ENCODE measurements at regions not wholly inside any gene's neighbourhood (a gene's known extent, or its start where the extent isn't known, plus 50 kb on each side); places are given as distances from the start of the nearest gene placed in this dataset.

- no peak for DNase-seq (ENCODE audit: low read depth)
Observed at GRCh38 chr2:105652014-105652796, 92.5 kb upstream of the NCK2 start.

DNA sequence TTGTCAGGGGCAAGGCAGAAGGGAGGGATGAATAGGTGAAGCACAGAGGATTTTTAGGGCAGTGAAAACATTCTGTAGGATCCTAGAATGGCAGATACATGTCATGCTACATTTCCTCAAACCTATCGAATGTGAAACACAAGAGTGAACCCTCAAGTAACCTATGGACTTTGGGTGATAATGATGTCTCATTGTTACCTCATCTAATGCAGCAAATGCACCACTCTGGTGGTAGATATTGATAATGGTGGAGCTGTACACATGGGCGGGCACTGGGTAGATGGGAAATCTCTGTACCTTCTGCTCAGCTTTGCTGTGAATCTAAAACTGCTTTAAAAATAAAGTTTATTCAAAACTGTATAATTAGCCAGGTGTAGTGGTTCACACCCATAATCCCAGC lies 95.2 kb upstream of the NCK2 start:
- DNase-seq (ENCODE audit: low read depth): no peak

DNA sequence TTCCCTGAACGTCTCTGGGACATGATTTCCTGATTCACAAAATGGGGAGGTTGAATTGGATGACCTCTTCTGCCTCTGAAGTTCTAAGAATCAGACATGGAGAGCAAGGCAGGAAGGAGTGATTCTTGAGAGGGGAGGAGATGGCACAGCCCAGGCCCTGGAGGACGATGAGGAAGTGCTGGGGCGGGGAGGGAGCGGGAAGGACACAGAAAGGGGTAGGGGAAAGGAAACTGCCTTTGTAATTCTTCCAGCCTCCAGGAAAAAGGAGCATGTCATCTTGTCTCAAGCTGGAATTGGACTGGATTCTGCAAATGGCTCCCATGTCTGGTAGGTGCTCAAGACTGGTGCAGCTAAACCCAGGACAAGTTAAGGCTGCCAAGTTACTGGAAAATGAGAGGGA lies 97.0 kb upstream of the NCK2 start:
- no peak for DNase-seq (ENCODE audit: low read depth)

- DNase-seq (ENCODE audit: low read depth): no peak
Observed at GRCh38 chr2:105646774-105647076, 98.0 kb upstream of the NCK2 start.

DNA sequence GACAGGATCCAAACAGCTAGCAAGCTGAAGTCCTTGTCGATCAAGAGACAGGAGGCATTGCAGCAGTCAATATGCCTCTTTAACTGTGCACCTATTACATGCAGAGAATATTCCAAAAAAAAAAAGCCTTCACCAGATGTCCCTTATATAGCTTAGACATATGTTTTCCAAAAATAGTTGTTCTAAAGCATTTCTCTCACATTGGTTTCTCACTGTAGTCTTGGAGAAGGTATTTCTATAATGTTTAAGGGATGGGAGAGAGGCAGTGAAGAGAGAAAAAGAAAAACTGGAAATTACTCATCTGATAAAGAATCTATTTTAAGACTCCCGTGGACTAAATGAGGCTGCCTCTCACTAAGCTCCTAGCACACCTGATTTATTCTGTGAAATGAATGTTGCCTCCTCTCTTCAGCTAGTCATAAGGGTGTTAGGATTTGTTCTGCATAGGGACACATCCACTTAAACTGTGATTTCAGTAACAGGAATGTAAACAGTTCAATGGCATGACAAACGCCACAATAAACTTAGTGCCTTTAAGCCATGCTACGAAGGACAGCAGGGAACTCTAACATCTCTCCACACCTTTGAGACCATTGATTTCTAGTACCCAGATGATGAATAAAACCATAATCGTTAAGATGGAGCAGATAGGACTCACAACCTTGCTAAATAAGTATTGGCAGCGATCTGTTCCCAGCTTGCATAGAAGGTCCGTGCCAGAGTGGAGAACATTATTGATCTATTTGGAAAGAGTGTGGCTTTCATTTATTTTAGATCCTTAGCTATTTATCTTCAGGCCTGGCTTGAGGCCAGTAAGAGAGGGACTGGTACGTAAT lies 98.6 kb upstream of the NCK2 start:
- no peak for DNase-seq (ENCODE audit: low read depth)

GRCh38 chr2:105645031-105645937 lies 99.4 kb upstream of the NCK2 start:
- peak; percentile 22 for DNase-seq (ENCODE audit: low read depth)

DNA sequence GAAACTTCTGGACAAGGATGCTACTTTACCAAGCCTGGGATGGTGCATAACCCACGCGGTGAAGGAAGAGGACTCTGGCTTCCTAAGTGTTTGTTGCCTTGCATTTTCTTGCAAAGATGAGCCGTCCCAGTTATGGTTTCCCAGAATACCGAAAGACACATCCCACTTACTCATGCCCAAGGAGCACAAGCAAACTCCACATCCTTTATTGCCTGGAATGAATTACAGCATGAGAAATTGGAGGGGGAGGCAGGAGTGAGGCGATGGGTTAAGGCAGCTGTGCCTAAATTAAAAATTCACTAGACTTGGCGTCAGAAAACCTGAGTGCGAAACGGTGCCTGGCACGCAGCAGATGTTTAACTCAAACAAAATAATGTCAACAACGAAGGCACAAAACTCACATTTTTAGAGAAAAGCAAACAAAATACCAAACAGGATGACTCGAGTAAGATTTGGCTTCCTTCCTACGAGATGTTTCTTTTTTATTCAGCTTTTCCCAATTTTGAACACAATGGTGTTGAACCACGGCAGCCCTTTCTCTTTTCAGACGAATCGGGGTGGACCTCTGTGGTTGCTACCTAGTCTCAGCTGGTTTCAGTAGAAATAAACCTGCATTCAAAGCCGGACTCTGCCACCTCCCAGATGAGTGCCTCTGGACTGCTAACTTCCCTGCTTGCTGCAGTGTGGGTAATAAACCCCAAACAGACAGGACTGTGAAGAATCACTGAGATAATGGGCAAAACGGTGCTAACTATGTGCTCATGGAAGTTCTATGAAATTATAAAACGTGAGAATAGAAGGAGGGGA lies 100.3 kb upstream of the NCK2 start:
- no peak for DNase-seq (ENCODE audit: low read depth)

DNA sequence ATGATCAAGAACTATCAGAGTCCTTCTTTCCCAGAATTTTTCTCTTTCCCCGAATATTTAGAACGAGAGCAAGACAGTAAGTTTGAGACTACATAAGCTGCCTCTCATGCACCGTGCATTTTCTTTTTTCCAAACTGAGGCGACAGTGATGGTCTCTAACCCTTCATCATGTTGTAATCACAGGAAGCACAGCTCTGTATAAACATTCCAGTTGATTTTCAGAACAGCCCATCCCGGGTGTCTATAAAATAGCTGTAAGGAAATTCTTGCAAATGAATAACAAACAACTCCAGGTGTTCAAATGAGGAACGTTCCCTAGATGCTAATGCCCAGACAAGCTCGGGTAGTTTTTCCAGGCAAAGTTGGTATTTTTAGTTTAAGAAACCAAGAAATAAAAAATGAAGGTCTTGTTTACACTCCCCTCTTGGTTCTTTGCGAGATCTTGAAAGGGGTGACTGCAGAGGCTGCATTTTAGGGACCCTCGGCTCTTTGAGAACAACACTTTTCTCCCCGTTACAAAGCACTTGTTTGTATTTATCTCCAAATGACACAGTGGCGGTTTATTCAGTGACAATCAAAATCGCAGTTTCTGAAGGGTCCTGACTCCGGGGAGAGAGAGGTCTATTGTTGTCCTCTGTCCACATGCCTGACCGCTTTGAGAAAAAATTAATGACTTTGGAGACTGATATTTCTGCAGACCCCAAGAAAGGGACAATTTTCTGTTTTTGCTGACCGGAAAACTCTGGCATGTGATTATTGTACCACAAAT lies 101.1 kb upstream of the NCK2 start:
- DNase-seq (ENCODE audit: low read depth): no peak

GRCh38 chr2:105641389-105641811 lies 103.3 kb upstream of the NCK2 start:
- DNase-seq (ENCODE audit: low read depth): no peak

- no peak for DNase-seq (ENCODE audit: low read depth)
Observed at GRCh38 chr2:105640246-105640645, 104.5 kb upstream of the NCK2 start.

DNA sequence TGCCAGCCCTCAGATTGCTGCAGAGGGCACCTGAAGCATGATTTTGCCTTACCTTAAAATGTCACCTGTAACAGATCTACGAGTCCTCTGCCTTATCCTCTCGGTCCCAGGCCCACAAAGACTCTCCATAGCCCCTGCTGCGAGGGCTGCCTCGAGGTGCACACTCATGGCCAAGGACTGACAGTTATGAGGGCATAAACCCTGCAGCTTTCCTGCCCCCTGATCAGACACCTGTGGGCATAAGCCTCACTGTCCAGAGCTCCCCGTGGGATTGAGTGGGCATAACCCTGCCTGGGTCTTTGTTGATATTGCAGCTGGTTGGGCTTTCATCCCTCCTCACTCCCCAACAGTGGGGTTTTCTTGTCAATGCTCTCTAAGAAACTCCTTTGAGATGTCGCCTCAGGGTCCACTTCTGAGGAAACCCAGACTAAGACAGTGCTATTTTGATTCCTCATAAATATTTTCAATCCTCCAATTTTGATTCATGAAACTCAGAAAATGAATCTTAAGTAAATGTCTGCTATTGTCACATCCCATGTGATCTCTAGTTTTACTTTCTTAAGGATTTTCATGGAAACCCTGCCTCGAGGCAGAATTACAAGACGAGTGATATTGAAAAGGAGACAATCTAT lies 108.5 kb upstream of the NCK2 start:
- DNase-seq (ENCODE audit: low read depth): no peak

- DNase-seq (ENCODE audit: low read depth): no peak
Observed at GRCh38 chr2:105635564-105635963, 109.1 kb upstream of the NCK2 start.

DNA sequence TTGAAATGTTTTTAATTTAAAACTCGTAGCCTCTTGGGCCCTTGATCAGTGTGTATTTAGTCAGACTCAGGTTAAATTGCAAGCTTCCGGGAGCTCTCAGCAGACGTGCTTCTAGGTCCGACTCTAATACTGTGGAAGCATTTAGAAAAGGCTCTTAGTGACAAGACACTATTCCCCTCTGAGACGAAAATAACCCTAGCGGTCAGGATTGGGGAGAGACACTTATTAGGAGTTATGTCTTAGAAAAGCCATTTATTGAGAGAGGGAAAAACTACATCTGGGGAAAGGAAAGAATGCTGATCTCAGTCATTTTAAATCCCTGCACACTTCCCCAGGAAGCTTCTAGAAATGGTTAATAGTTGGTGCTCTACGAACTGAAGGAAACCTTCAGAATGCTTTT lies 110.5 kb upstream of the NCK2 start:
- no peak for DNase-seq (ENCODE audit: low read depth)

GRCh38 chr2:105631922-105632321 lies 112.8 kb upstream of the NCK2 start:
- no peak for DNase-seq (ENCODE audit: low read depth)

GRCh38 chr2:105631011-105631410 lies 113.7 kb upstream of the NCK2 start:
- no peak for DNase-seq (ENCODE audit: low read depth)

DNA sequence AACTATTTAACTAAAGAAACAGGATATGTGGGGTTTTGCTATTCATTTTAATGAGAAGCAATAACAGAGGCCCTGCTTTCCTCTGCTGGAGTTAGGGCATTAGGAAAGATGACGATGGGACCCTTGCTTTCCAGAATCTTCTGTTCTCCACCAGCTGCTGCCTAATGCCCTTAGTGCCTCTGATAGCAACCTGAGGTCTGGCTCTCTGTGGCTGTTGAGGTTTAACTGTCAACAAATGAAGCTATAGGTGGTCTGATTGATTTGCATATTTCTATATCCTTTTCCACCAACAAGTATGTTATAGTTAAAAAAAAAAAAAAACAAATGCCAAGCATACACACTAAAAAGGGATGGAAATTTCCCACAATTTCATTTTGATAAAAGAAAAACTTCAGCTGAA lies 115.1 kb upstream of the NCK2 start:
- DNase-seq (ENCODE audit: low read depth): no peak

DNA sequence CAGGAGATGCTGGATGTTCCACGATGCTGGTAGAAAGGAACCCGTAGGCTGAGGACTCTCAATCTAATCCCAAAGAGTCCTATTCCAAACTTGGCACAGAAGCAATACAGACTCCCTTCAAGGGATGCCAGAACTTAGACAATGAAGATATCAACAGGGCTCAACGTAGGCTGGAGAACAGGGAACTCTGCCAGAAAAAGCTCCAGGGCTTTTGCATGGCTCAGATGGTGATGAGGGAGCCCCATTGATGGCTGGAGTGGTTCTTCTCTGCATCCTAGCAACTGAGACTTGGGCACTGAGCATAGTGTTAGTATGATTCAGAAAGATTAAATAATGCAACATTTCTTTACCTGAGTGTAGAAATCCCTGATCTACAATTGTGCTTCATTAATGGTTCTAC lies 117.2 kb upstream of the NCK2 start:
- no peak for DNase-seq (ENCODE audit: low read depth)

- no peak for DNase-seq (ENCODE audit: low read depth)
Observed at GRCh38 chr2:105626966-105627340, 117.8 kb upstream of the NCK2 start.

DNA sequence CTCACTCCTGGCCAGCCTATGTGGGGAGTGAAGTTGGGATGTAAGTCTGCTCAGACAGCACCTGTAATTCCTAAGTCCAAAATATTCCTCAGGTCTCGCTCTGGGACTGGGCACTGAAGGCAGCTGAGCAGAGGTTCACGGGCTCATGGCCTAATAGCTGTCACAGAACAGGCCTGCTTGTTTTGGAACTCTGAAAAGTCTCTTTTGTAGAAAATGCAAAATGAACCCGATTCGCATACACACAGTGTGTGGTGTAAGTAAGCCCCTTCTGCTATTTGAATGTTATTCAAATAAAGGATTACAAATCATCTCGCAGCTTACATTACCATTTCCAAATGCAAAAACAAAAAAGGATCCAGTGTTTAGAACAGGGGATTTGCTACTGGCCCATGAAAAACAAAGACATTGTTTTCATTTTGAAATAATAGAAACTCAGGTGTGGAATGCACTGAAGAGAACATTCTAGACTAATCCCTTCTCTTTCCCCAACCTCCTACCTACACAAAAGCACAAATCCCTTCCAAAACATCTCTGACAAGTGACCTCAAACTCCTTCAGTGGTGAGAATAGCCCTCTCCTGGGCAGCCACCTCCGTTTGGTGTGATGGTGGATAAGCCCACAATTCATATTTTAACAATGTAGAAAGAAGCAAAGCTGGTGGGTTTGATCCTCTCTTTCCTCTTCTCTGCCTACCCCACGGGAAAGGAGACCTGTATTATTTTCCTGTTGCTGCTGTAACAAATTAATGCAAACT lies 118.3 kb upstream of the NCK2 start:
- DNase-seq (ENCODE audit: low read depth): no peak

GRCh38 chr2:105625632-105626031 lies 119.1 kb upstream of the NCK2 start:
- no peak for DNase-seq (ENCODE audit: low read depth)

Data from M059J (cell line).